ENCODE measurements at regions not wholly inside any gene's neighbourhood (a gene's known extent, or its start where the extent isn't known, plus 50 kb on each side); places are given as distances from the start of the nearest gene placed in this dataset.

DNA sequence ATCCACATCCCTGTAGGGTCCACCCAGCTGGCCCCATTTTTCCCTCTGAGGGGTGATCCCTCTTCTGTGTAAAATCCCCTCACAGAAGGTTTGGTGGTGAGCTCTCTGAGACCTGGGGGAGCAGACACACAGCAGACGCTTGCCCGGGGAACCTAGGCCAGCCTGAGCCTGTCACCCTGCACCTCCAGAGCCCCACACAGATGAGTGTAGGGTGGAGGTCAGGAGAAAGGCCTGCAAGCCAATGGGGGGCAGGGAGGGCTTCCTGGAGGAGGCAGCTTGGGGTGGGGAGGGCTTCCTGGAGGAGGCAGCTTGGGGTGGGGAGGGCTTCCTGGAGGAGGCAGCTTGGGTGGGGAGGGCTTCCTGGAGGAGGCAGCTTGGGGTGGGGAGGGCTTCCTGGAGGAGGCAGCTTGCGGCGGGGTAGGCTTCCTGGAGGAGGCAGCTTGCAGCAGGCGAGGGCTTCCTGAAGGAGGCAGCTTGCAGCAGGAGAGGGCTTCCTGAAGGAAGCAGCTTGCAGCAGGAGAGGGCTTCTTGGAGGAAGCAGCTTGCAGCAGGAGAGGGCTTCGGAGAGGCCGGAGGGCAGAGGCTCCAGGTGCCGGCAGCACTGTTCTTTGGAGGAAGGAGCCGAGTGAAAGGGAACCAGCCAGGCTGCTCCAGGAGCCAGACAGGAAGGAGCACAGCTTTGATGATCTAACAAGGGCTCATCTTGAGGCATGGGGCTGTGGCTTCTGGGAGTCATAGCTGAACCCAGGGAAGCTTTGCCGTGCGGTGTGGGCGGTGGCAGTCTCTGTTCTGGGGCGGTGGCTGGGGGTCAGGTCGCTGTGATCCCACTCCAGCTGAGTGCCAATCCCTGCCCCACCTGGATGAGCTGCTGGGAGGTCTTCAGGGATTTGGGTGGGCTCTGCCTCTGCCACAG, 83.7 kb upstream of the ZNF469 start:
- DNase-seq (ENCODE audit: low read depth in 2 of 2) = peak; percentile 21 to 72

DNA sequence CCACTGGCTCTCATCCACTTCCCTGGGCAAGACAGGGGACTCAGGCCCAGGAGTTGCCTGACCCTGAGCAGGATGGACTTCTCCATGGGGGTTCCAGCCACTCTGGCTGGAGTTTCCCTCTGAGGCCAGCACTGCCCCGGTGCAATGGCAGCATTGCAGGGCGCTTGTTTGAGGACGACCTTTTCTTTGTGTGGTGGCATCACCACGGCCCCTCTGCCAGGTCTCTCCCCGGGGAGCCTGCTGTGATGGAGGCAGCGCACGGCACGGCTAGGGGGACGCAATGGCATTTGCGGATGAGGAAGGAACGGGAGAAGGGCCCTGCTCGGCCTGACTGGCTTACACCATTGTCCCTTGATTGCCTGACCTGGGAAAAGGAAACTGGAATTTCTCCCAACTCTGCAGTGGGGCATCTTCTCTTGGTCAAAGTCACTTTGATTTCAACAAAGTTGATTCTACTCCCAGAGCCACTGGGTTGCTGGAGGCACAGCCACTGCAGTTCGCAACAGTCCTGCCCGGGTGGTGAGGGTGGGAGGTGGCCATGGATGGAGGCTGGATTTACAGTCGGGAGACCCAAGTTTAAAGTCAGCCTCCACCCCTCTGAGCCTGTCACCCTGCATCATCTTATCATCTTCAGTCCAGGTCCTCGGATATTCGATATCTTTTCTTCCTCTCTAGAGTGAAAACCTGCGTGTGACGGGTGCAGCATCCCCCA, 82.9 kb upstream of the ZNF469 start:
- no peak for DNase-seq (ENCODE audit: low read depth in 2 of 2)
- H3K4me3 ChIP-seq (replicated peaks in 1 of 2; ENCODE audit: low read depth in 2 of 2, low read length in 2 of 2) = no peak overlapping the region

More for the DNA sequence above, 83.7 kb upstream of the ZNF469 start:
- no peak overlapping the region for H3K4me3 ChIP-seq (replicated peaks in 1 of 2; ENCODE audit: low read depth in 2 of 2, low read length in 2 of 2)
- TF ChIP-seq, protein P1, sequence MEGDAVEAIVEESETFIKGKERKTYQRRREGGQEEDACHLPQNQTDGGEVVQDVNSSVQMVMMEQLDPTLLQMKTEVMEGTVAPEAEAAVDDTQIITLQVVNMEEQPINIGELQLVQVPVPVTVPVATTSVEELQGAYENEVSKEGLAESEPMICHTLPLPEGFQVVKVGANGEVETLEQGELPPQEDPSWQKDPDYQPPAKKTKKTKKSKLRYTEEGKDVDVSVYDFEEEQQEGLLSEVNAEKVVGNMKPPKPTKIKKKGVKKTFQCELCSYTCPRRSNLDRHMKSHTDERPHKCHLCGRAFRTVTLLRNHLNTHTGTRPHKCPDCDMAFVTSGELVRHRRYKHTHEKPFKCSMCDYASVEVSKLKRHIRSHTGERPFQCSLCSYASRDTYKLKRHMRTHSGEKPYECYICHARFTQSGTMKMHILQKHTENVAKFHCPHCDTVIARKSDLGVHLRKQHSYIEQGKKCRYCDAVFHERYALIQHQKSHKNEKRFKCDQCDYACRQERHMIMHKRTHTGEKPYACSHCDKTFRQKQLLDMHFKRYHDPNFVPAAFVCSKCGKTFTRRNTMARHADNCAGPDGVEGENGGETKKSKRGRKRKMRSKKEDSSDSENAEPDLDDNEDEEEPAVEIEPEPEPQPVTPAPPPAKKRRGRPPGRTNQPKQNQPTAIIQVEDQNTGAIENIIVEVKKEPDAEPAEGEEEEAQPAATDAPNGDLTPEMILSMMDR (IDR thresholded peaks at IDR 0.05; ENCODE audit: low read depth, low read length) = no peak

DNA sequence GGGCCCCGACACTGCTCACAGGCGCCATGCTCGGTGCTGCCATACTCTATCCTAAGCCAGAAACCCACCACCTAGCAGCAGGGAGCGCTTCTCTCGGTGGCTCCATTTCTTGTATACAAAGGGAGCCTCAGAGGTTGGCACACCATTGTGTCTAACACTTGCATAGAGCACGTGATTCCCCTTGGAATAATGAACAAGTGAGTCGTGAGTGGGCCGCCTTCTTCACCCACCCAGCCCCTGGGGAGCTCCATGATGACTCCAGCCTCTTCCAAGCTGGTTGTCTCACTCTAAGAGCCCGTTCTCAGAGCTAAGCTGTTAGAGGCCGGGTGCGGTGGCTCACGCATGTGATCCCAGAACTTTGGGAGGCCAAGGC, 82.3 kb upstream of the ZNF469 start:
- no peak overlapping the region for H3K4me3 ChIP-seq (replicated peaks in 1 of 2; ENCODE audit: low read depth in 2 of 2, low read length in 2 of 2)
- no peak for DNase-seq (ENCODE audit: low read depth in 2 of 2)
- TF ChIP-seq, protein P1 (IDR thresholded peaks at IDR 0.05; ENCODE audit: low read depth, low read length) = no peak

More for the DNA sequence above, 82.9 kb upstream of the ZNF469 start:
- TF ChIP-seq, protein P1 (IDR thresholded peaks at IDR 0.05; ENCODE audit: low read depth, low read length) = no peak

DNA sequence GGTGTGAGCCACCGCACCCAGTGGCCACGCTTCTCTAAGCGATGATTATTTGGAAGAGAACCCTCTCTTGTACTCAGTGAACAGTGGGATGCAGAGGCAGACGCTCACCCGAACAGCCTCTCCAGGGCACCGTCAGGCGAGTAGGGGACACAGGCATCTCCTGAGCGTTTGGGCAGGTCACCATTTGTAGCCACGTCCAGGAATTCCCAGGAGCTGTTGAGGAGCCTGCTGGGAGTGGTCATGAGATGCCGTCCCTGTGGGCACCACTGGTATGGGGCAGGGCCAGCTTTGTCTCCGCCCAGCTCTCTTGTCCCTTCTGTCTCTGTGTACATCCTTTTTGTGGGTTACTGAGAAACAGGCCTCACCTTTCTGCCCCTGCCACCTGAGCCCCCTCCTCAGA, 81.3 kb upstream of the ZNF469 start:
- no peak overlapping the region for H3K4me3 ChIP-seq (replicated peaks in 1 of 2; ENCODE audit: low read depth in 2 of 2, low read length in 2 of 2)
- DNase-seq (ENCODE audit: low read depth in 2 of 2) = no peak
- TF ChIP-seq, protein P1 (IDR thresholded peaks at IDR 0.05; ENCODE audit: low read depth, low read length) = no peak

DNA sequence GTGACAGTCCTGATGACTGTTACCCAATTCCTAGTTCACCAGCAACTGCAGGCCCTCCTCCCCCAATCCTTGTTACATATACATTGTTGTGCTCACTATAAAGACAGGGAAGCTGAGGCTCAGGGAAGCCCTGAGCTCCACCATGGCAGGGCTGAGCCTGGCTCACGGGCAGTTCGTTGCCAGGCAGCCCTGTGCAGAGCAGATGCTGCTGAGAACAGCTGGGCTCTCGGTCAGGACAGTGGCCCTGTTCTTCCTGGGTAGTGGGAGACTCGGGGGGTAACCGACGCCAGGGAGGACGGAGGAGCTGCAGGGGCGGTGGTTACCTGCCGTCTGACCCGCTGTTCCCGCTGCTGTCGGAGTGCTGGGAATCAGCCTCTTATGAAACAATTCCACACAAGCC, 80.9 kb upstream of the ZNF469 start:
- no peak overlapping the region for H3K4me3 ChIP-seq (replicated peaks in 1 of 2; ENCODE audit: low read depth in 2 of 2, low read length in 2 of 2)
- DNase-seq (ENCODE audit: low read depth in 2 of 2) = no peak
- TF ChIP-seq, protein P1 (IDR thresholded peaks at IDR 0.05; ENCODE audit: low read depth, low read length) = no peak

DNA sequence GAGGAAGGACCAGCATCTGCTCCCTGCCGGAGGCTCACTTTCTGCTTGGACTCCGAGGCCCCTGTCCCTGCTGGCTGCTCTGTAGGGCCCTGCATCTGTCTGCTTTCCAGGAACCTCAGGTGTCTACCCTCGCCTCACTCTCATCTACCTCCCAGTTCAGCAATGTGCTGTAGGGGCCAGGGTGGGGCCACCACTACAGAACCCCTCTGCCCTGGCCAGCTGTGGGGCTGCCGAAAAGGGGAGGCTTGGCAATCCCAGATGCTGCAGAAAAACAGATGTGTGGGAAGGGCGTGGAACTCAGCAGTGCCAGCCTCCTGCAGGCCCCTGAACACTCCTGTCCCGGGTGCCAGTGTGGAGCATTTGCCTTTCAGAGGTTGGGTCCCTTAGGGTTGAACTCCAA, 80.1 kb upstream of the ZNF469 start:
- no peak overlapping the region for H3K4me3 ChIP-seq (replicated peaks in 1 of 2; ENCODE audit: low read depth in 2 of 2, low read length in 2 of 2)
- TF ChIP-seq, protein P1 (IDR thresholded peaks at IDR 0.05; ENCODE audit: low read depth, low read length) = no peak
- DNase-seq (ENCODE audit: low read depth in 2 of 2) = no peak
